ENCODE measurements at regions not wholly inside any gene's neighbourhood (a gene's known extent, or its start where the extent isn't known, plus 50 kb on each side); places are given as distances from the start of the nearest gene placed in this dataset.

GRCh38 chr13:40102360-40102727, 446.9 kb downstream of the COG6 start:
- no peak for TF ChIP-seq CTCF (IDR thresholded peaks at IDR 0.05)
- no peak for TF ChIP-seq POLR2A (IDR thresholded peaks at IDR 0.05)

All from right lobe of liver (tissue), 4 donors.